CD4-positive, alpha-beta T cell treated with Interleukin-1 beta for 1 hour (primary cell): ENCODE measurements at regions not wholly inside any gene's neighbourhood (a gene's known extent, or its start where the extent isn't known, plus 50 kb on each side); places are given as distances from the start of the nearest gene placed in this dataset.

ENCODE experiments used
- DNase-seq, 2 donors: peaks; one replicate each; pipeline ENCODE4 v3.0.0-alpha.2; 2020 to 2022

- no peak for DNase-seq
Measured at GRCh38 chr14:98551028-98551427, 721.0 kb downstream of the BCL11B start.

DNA sequence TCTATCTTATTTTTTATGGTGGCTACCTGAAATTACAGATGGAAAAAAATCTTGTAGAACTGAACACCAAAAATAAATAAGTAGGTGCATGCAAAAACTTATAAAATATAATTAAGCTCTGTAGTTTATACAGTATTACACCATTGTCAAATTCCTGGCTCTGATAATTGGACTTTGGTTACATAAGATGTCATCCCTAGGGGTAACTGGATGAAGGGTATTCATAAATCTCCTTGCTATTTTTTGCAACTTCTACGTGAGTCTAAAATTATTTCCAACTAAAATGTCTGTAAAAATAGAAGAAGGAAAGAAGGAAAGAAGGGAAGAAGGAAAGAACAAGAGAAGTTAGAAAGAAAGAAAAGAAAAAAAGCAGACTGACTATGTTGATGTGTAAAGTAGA, 716.6 kb downstream of the BCL11B start:
- DNase-seq: no peak

DNA sequence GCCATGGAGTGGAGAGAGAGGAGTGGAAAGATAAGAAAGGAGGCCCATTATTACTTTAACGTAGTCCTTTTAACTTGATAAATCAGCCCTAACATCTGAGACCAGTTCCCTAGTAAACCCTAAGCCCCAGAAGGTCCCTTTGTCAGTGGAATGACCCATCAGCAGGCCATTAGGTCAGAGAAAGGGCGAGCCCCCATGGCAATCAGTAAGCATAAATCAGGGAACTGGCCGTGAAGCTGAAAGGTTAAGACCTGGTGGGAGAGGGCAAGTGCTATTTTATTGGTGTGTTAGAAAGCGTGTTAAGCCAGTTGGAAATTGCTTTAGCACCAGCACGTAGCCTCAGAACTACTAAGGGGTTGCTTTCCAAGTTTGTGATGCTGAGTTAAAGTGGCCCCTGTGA, 708.0 kb downstream of the BCL11B start:
- DNase-seq: no peak

GRCh38 chr14:98564541-98564940, 707.5 kb downstream of the BCL11B start:
- DNase-seq: no peak

GRCh38 chr14:98571104-98571503, 700.9 kb downstream of the BCL11B start:
- no peak for DNase-seq

DNA sequence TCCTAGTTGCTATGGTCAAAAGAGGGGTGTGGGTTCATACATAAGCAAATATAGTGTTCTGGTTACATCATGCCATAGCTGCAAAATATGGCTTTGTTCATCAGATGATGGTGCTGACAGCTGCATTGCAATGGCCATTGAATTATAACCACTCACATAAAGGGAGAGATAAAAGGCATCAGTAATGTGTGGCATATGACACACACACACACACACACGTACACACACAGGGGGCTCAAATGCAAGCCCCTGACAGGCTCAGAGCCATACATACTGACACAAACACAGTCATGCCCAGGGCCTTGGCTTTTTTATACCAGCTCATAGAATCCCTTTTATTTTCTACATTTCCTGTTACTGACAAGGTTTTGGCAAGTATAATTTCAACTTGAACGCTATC, 698.9 kb downstream of the BCL11B start:
- no peak for DNase-seq

GRCh38 chr14:98576463-98576862, 695.5 kb downstream of the BCL11B start:
- DNase-seq: no peak

DNA sequence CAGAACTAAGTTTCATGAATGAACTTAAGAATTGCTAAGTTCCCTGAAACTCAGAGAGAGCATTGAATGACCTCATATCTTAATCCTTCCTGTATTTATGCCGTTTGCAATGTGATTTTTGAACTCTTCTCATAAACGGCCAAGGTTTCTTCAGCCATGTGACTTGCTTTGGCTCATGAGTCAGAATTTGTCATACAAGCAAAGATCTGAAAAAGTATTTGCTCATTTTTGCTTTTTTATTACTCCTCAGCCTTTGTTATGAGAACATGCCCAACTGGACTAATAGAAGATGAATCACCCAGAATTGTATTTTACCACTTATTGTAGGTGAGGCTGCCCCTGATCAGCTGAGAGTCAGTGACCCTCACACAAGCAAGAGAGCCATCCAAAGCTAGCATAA, 693.8 kb downstream of the BCL11B start:
- DNase-seq: no peak

GRCh38 chr14:98579140-98579539, 692.9 kb downstream of the BCL11B start:
- DNase-seq: no peak

- peak in 1 of 2 donors; percentile 22 for DNase-seq
Measured at GRCh38 chr14:98580131-98580678, 691.8 kb downstream of the BCL11B start.

DNA sequence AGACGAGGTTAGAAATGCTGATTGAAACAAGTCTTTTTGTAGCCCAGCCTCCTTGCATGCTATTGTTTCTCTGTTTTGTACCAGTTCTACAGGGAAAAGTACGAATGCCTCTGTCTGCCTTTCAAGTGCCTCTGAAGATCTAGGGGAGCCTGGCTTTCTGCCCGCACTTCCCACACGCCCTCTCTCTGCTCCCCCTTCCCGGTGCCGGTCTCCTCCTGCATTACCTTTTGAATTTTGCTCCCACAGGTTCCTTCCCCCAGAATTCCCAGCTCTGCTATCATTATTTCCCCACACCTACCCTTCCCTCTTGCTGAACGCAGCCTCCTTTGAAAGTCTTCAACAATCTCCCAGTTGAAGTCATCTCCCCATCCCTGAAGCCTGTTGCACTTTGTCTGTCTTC, 689.7 kb downstream of the BCL11B start:
- DNase-seq: no peak

DNA sequence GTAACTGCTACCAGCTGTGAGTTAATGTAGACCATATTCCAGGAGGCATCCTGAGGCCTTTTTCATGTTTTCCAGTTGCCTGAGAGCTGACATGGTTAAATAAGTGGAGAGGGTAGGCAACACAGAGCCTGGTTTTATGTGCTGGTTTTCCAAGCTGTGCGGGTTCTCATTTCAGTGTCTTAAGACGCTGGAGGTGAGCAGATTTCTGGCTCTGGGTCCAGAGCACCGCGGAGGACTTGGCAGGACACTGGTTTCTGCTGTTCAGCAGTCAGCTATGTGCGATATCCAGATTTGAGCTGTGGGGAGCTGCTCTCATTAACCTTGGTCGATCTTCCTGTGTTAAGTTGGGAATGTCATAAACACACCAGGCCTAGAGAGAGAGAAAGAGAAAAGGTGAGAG, 680.8 kb downstream of the BCL11B start:
- no peak for DNase-seq

- DNase-seq: no peak
Measured at GRCh38 chr14:98592611-98593170, 679.3 kb downstream of the BCL11B start.

DNA sequence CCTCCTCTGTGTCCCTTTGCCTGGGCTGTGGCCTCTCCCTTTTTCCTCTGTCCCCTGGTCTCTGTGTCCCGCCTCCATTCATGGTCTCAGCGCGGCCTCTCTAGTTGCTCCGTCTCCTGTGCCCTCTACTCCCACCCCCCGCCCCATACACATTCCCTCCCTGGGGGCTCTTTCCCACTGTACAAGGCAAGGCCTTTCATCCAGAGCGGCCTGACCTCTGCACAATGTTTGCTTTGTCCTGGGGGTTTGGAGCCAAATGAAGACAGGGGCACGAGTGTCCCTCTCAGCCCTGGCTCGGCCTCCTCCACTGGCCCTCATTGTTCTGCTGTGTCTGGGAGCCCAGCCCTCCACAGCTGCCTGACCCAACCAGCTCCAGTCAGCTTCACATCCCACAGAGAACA, 678.6 kb downstream of the BCL11B start:
- no peak for DNase-seq

DNA sequence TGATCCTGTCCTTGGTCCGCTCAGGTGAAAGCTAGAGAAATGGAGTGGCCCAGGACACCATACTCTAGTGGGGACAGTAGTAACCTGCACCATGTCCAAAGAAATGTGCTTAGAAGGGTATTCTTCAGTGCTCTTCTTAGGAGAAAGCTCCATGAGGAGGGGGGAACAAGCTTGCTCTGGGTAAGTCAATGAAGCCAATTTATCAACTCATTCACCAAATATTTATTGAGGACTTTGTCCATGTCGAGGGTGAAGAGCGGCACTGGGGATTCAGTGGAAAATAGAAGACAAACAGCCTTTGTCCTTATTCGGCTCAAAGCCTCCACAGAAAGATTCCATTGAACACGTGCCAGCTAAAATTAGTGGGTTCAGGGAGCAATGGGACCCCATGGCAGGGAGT, 677.8 kb downstream of the BCL11B start:
- DNase-seq: no peak

DNA sequence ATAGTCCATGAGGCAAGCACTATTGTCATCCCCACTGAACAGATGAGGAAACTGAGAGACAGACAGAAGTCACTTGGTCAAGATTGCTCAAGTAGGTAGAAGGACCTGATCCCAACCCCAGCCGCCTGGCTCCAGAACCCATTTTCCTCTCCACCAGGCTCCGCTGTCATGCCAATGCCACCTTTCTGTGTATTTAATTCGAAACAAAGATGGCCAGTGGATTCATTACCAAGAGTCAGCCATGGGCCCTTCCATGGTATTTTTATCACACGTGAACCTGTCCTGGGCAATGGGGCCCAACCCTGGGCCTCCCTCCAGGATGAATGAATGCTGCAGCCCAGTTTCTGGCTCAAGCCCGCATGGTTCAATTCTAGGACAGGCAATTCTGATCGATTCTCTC, 673.4 kb downstream of the BCL11B start:
- no peak for DNase-seq

DNA sequence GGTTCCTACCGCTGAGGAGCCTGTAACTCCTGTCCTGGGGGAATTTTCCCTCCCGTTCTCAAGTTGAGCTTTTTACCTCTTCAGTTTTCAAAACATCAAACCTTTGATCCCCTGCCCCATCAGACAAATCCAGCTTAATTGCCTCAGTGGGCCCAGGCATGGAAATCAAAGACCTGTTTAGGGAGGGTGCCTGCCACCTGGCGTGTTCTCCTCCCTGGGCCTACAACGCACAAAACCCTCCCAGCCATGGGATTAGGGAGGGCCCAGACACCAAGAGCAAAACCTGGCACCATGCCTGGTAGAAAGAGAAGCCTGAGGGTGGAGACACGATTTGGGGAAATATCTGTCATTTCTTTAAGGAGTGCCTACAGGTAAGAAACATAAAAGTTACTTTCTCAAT, 672.9 kb downstream of the BCL11B start:
- DNase-seq: no peak

GRCh38 chr14:98602983-98603382, 669.0 kb downstream of the BCL11B start:
- DNase-seq: no peak

GRCh38 chr14:98605043-98605442, 667.0 kb downstream of the BCL11B start:
- no peak for DNase-seq

- DNase-seq: no peak
Measured at GRCh38 chr14:98606041-98606640, 665.9 kb downstream of the BCL11B start.

DNA sequence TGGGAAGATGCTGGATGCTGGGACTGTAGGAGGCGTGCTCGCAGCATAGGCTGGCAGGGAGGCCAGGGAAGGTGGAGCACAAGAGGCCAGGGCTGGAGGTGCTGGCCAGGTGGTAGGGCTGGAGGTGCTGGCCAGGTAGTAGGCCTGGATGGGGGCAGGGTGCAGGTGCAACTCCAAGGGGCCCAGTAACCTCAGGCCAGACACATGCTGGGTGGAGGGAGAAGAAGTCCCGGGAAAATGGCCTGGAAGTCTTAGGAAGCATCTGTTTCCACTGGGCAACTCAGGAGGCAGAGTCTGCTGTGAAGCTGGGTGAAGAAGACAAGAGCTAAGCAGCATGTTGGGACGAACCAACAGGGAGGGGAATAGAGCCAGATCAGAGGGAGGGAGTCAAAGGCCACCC, 665.2 kb downstream of the BCL11B start:
- DNase-seq: no peak

GRCh38 chr14:98607341-98607910, 664.6 kb downstream of the BCL11B start:
- DNase-seq: no peak

DNA sequence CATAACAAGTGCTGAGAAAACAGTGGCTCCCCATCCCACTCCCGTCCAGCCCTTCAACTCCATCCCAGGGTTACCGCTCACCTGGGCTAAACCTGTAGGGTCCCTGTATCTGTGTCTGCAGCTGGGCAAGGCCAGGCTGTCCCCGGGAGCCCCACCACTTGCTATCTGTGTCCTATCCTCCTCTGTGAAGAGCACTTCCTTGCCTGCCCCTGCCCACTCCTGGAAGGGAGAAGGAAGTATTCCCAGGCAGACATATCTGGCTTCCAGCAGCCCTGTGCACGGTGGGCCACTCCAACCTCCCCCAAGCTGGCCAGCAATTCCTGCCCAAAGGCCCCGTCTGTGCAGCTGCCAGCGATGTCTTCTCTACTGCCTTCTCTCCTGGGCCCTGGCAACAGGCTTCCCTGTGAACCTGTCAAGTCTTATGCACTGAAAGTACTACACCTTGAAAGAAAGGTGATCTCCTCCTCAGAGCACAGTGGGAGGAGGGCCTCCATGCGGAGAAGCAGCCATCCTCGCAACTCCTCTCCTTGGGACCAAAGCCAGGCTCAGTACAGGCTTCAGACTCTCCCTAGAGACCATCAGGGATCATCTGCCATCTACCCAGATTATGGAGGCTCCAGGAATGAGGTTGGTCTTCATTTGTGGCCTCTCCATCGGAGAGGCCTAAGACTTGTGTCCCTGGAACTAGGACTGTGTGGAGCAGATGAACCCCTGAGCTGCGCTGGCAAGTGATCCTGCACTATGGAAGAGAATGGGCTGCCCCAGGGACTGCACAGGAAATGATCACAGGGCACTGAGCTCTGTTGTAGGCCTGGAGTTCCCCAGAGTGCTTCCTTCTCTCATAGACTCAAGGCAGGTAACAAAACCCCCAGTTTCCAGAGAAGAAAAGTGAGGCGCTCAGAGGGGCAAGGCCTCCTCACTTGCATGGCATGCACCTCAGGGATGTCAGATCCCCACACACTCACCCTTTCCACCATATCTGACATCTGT, 663.6 kb downstream of the BCL11B start:
- DNase-seq: no peak
